C4-2B (cell line): ENCODE measurements at regions not wholly inside any gene's neighbourhood (a gene's known extent, or its start where the extent isn't known, plus 50 kb on each side); places are given as distances from the start of the nearest gene placed in this dataset.

ENCODE experiments used
- CTCF ChIP-seq: fragments of 450-650 bp; conservative IDR thresholded peaks from 2 replicates; pipeline ENCODE4 v1.5.1; 2017; ENCODE audit warnings: mild to moderate bottlenecking
- ZFX ChIP-seq: fragments of 450-650 bp; IDR thresholded peaks from 2 replicates; pipeline ENCODE4 v1.6.1; 2017

- TF ChIP-seq CTCF (no peak), ZFX (no peak)
These were observed 190.8 kb upstream of the PARD3B start for GRCh38 chr2:204354442-204354856.
